SK-N-SH (cell line): ENCODE measurements at regions not wholly inside any gene's neighbourhood (a gene's known extent, or its start where the extent isn't known, plus 50 kb on each side); places are given as distances from the start of the nearest gene placed in this dataset.

Source experiments
- CTCF ChIA-PET: fragments of 300-600, 350-600 bp; formaldehyde crosslinking; extraction: SDS; loops from one replicate; lab custom pipeline; 2021; lab: Yijun Ruan, JAX
- POLR2A ChIA-PET: fragments of 350-600 bp; sonication (Branson Sonifier 250); formaldehyde crosslinking; extraction: SDS; loops from one replicate; lab custom pipeline; 2020; ENCODE audit warnings: antibody characterized with exemption, inconsistent platforms; lab: Yijun Ruan, JAX
- DNase-seq: peaks from one replicate; pipeline ENCODE4 v3.0.0; 2012
- H2AFZ ChIP-seq: fragments of 200-600 bp; sonication (generic); 2 replicates; pipeline ENCODE4 v1.8.1; 2016; ENCODE audit warnings: antibody characterized with exemption, mild to moderate bottlenecking, low read depth
- H3F3A ChIP-seq: fragments of 200-600 bp; sonication (generic); replicated peaks from 2 replicates; pipeline ENCODE3; 2016; ENCODE audit warnings: antibody characterized with exemption, mild to moderate bottlenecking; ENCODE audit not compliant: insufficient read depth
- H3K27ac ChIP-seq, 2 experiments: fragments of 200-500 bp in 1 of 2; fragments of 200-600 bp in 1 of 2; sonication (Bioruptor generic) in 1 of 2; sonication (generic), shearing (Covaris generic) in 1 of 2; 2 replicates each; pipeline versions ENCODE4 v1.5.1 to v1.6.1; 2014 to 2016; ENCODE audit warnings: low read depth in 2 of 2, inconsistent platforms in 1 of 2, low read length in 1 of 2, mild to moderate bottlenecking in 1 of 2, mixed read lengths in 1 of 2
- H3K27me3 ChIP-seq: fragments of 200-600 bp; sonication (generic), shearing (Covaris generic); 2 replicates; pipeline ENCODE4 v1.6.1; 2016; ENCODE audit warnings: mixed run types; ENCODE audit not compliant: insufficient read depth
- H3K36me3 ChIP-seq, 2 experiments: fragments of 200-500 bp in 1 of 2; fragments of 200-600 bp in 1 of 2; sonication (Bioruptor generic) in 1 of 2; sonication (generic) in 1 of 2; replicated peaks in 1 of 2; 2 replicates each; pipeline versions ENCODE3 to v1.5.1; 2014 to 2016; ENCODE audit warnings: low read length in 1 of 2, mild to moderate bottlenecking in 1 of 2; ENCODE audit not compliant: insufficient read depth in 2 of 2, control insufficient read depth in 1 of 2
- H3K4me1 ChIP-seq, 2 experiments: fragments of 200-500 bp in 1 of 2; fragments of 200-600 bp in 1 of 2; sonication (Bioruptor generic) in 1 of 2; sonication (generic), shearing (Covaris generic) in 1 of 2; 2 replicates each; pipeline versions ENCODE4 v1.5.1 to v1.6.1; 2014 to 2016; ENCODE audit warnings: low read depth in 1 of 2, low read length in 1 of 2, mixed run types in 1 of 2; ENCODE audit not compliant: insufficient read depth in 2 of 2, control insufficient read depth in 1 of 2
- H3K4me2 ChIP-seq: fragments of 200-600 bp; sonication (generic), shearing (Covaris generic); 2 replicates; pipeline ENCODE4 v1.6.1; 2017; ENCODE audit warnings: mixed run types
- H3K4me3 ChIP-seq, 2 experiments: fragments of 200-500 bp in 1 of 2; fragments of 200-600 bp in 1 of 2; sonication (Bioruptor generic) in 1 of 2; sonication (generic), shearing (Covaris generic) in 1 of 2; 2 replicates each; pipeline versions ENCODE4 v1.5.1 to v1.8.1; 2014 to 2016; ENCODE audit warnings: low read depth in 2 of 2, inconsistent platforms in 1 of 2, low read length in 1 of 2, mild to moderate bottlenecking in 1 of 2, mixed read lengths in 1 of 2, moderate library complexity in 1 of 2
- H3K79me2 ChIP-seq: fragments of 200-600 bp; sonication (generic); 2 replicates; pipeline ENCODE4 v1.8.1; 2017; ENCODE audit warnings: mild to moderate bottlenecking; ENCODE audit not compliant: insufficient read depth
- H3K9ac ChIP-seq: fragments of 200-600 bp; sonication (generic); 2 replicates; pipeline ENCODE4 v1.6.1; 2017; ENCODE audit warnings: mixed run types
- H3K9me2 ChIP-seq: fragments of 200-600 bp; sonication (generic); 2 replicates; pipeline ENCODE4 v1.6.1; 2017; ENCODE audit warnings: mixed run types
- H3K9me3 ChIP-seq: fragments of 200-600 bp; sonication (generic); 2 replicates; pipeline ENCODE4 v1.6.1; 2017; ENCODE audit warnings: mixed run types, mild to moderate bottlenecking, moderate library complexity
- H4K20me1 ChIP-seq: fragments of 200-600 bp; sonication (generic); 2 replicates; pipeline ENCODE4 v1.6.1; 2017; ENCODE audit warnings: mild to moderate bottlenecking, mixed run types; ENCODE audit not compliant: insufficient read depth
- EP300 ChIP-seq, 2 experiments: IDR thresholded peaks; 2 replicates each; pipeline versions ENCODE4 v1.4.0 to v1.6.1; 2012; ENCODE audit warnings: borderline replicate concordance in 1 of 2, low read depth in 1 of 2, low read length in 1 of 2
- EZH2phosphoT487 ChIP-seq: fragments of 200-600 bp; sonication (generic); IDR thresholded peaks from 2 replicates; pipeline ENCODE4 v1.6.1; 2017; ENCODE audit warnings: low read depth, mixed run types, mild to moderate bottlenecking, antibody characterized with exemption, moderate library complexity, borderline replicate concordance
- FOSL2 ChIP-seq: IDR thresholded peaks from 2 replicates; pipeline ENCODE4 v1.4.0; 2012; ENCODE audit warnings: low read depth, mild to moderate bottlenecking, moderate library complexity, borderline replicate concordance
- FOXM1 ChIP-seq: IDR thresholded peaks from 2 replicates; pipeline ENCODE4 v1.4.0; 2012; ENCODE audit warnings: low read depth, mild to moderate bottlenecking
- JUND ChIP-seq: IDR thresholded peaks from 2 replicates; pipeline ENCODE4 v1.4.0; 2012
- MXI1 ChIP-seq: IDR thresholded peaks from 2 replicates; pipeline ENCODE4 v1.6.1; 2012; ENCODE audit warnings: mild to moderate bottlenecking, low read depth, low read length, improper control_type of control experiment
- PBX3 ChIP-seq: IDR thresholded peaks from 2 replicates; pipeline ENCODE4; 2012
- RXRA ChIP-seq: IDR thresholded peaks from 2 replicates; pipeline ENCODE4 v1.4.0; 2012; ENCODE audit warnings: low read depth, mild to moderate bottlenecking, borderline replicate concordance
- TAF1 ChIP-seq: IDR thresholded peaks from 2 replicates; pipeline ENCODE4 v1.6.1; 2012; ENCODE audit warnings: low read depth, mild to moderate bottlenecking, low read length, moderate library complexity, borderline replicate concordance
- TEAD4 ChIP-seq: IDR thresholded peaks from 2 replicates; pipeline ENCODE4 v1.4.0; 2012; ENCODE audit warnings: mild to moderate bottlenecking, borderline replicate concordance; ENCODE audit not compliant: insufficient read depth
- USF2 ChIP-seq: fragments of 150-350 bp; IDR thresholded peaks from 2 replicates; pipeline ENCODE4 v1.6.1; 2017; ENCODE audit warnings: antibody characterized with exemption, low read length, low read depth, borderline replicate concordance
- ZBTB33 ChIP-seq: IDR thresholded peaks from 2 replicates; pipeline ENCODE4 v1.4.0; 2012; ENCODE audit warnings: low read depth, borderline replicate concordance
- WGBS: methylation state at CpG from one replicate; pipeline ENCODE4 v1.1.6; 2017; ENCODE audit warnings: low lambda C conversion rate; 5-methylcytosine and 5-hydroxymethylcytosine counted together
- TF ChIP-seq, protein P1 (sequence below): IDR thresholded peaks from 2 replicates; pipeline ENCODE4 v1.6.1; 2012; ENCODE audit warnings: mild to moderate bottlenecking, low read depth, low read length, moderate library complexity
- TF ChIP-seq, protein P2 (sequence below): IDR thresholded peaks from 2 replicates; pipeline ENCODE4 v1.4.0; 2012; ENCODE audit warnings: low read depth, borderline replicate concordance

GRCh38 chr1:22282364-22282995, 139.6 kb upstream of the WNT4 start:
- CTCF ChIA-PET: interaction anchor here (1.1 to 1.5 kb wide), 4 partner anchors 15 to 245 kb away, joined by 3 to 8 read pairs (median 3); no protein-coding TSS in a partner anchor
- no peaks in the 10 kb centered on the region for H3K9me2 ChIP-seq
- 49% methylated on average over 9 of the region's 13 CpGs for WGBS

GRCh38 chr1:22283596-22283995, 140.7 kb upstream of the WNT4 start:
- H3K36me3 ChIP-seq: no peaks in the 10 kb centered on the region
- H3K79me2 ChIP-seq: no peaks in the 10 kb centered on the region
- no peak overlapping the region for H2AFZ ChIP-seq
- peak; percentile 5 for DNase-seq
- H3K9me2 ChIP-seq: no peaks in the 10 kb centered on the region
- H3K27ac ChIP-seq: no peak overlapping the region
- no peak overlapping the region for H3K9ac ChIP-seq
- no peaks in the 10 kb centered on the region for H4K20me1 ChIP-seq
- no peak overlapping the region for H3K4me3 ChIP-seq
- H3F3A ChIP-seq: no peaks in the 10 kb centered on the region
- POLR2A ChIA-PET: no interaction called here
- no peaks in the 10 kb centered on the region for H3K4me1 ChIP-seq
- 0 out of 2 replicates have a peak, but pooled peaks cover 6% of the 10 kb centered on the region for H3K27me3 ChIP-seq
- CTCF ChIA-PET: interaction anchor here (1.5 kb wide), 1 partner anchor 133 kb away, joined by 8 read pairs; no protein-coding TSS in a partner anchor
- H3K4me2 ChIP-seq: no peak overlapping the region
- no peaks in the 10 kb centered on the region for H3K9me3 ChIP-seq
- TF ChIP-seq RXRA: no peak
- no peak for TF ChIP-seq JUND
- TF ChIP-seq MXI1: no peak
- no peak for TF ChIP-seq ZBTB33
- TF ChIP-seq USF2: no peak
- TF ChIP-seq, protein P1, sequence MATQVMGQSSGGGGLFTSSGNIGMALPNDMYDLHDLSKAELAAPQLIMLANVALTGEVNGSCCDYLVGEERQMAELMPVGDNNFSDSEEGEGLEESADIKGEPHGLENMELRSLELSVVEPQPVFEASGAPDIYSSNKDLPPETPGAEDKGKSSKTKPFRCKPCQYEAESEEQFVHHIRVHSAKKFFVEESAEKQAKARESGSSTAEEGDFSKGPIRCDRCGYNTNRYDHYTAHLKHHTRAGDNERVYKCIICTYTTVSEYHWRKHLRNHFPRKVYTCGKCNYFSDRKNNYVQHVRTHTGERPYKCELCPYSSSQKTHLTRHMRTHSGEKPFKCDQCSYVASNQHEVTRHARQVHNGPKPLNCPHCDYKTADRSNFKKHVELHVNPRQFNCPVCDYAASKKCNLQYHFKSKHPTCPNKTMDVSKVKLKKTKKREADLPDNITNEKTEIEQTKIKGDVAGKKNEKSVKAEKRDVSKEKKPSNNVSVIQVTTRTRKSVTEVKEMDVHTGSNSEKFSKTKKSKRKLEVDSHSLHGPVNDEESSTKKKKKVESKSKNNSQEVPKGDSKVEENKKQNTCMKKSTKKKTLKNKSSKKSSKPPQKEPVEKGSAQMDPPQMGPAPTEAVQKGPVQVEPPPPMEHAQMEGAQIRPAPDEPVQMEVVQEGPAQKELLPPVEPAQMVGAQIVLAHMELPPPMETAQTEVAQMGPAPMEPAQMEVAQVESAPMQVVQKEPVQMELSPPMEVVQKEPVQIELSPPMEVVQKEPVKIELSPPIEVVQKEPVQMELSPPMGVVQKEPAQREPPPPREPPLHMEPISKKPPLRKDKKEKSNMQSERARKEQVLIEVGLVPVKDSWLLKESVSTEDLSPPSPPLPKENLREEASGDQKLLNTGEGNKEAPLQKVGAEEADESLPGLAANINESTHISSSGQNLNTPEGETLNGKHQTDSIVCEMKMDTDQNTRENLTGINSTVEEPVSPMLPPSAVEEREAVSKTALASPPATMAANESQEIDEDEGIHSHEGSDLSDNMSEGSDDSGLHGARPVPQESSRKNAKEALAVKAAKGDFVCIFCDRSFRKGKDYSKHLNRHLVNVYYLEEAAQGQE: no peak
- no peak for TF ChIP-seq TEAD4
- TF ChIP-seq EP300 (IDR thresholded peaks at IDR 0.05; ENCODE audit: borderline replicate concordance in 1 of 2, low read depth in 1 of 2, low read length in 1 of 2): no peak
- TF ChIP-seq EZH2phosphoT487: no peak
- no peak for TF ChIP-seq FOXM1
- TF ChIP-seq PBX3: no peak
- TF ChIP-seq FOSL2: no peak
- TF ChIP-seq, protein P2, sequence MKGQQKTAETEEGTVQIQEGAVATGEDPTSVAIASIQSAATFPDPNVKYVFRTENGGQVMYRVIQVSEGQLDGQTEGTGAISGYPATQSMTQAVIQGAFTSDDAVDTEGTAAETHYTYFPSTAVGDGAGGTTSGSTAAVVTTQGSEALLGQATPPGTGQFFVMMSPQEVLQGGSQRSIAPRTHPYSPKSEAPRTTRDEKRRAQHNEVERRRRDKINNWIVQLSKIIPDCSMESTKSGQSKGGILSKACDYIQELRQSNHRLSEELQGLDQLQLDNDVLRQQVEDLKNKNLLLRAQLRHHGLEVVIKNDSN: no peak

More at GRCh38 chr1:22282364-22282995, 139.6 kb upstream of the WNT4 start:
- no peak overlapping the region for H3K9ac ChIP-seq
- H3K79me2 ChIP-seq: no peaks in the 10 kb centered on the region
- no peak for TF ChIP-seq USF2
- TF ChIP-seq MXI1: no peak
- TF ChIP-seq TAF1: no peak
- TF ChIP-seq JUND: no peak
- TF ChIP-seq, all 33 proteins: peak for 0
- no peaks in the 10 kb centered on the region for H3K36me3 ChIP-seq
- H2AFZ ChIP-seq: no peak overlapping the region
- H3K9me3 ChIP-seq: no peaks in the 10 kb centered on the region
- no peaks in the 10 kb centered on the region for H4K20me1 ChIP-seq
- no peak overlapping the region for H3K4me3 ChIP-seq
- H3K4me2 ChIP-seq: no peak overlapping the region
- no peak overlapping the region for H3K27ac ChIP-seq
- DNase-seq: no peak
- 0 out of 2 replicates have a peak, but pooled peaks cover 6% of the 10 kb centered on the region for H3K27me3 ChIP-seq
- POLR2A ChIA-PET: no interaction called here
- no peaks in the 10 kb centered on the region for H3F3A ChIP-seq
- no peaks in the 10 kb centered on the region for H3K4me1 ChIP-seq
